SK-N-MC (cell line): ENCODE measurements at regions not wholly inside any gene's neighbourhood (a gene's known extent, or its start where the extent isn't known, plus 50 kb on each side); places are given as distances from the start of the nearest gene placed in this dataset.

Experiments
- EZH2 ChIP-seq: fragments of 200-600 bp; sonication (generic); IDR thresholded peaks from one replicate; pipeline ENCODE4 v1.6.1; 2017; ENCODE audit warnings: antibody characterized with exemption
- POLR2AphosphoS5 ChIP-seq: IDR thresholded peaks from 2 replicates; pipeline ENCODE4 v1.6.1; 2012; ENCODE audit warnings: mild to moderate bottlenecking, low read depth, low read length, borderline replicate concordance

DNA sequence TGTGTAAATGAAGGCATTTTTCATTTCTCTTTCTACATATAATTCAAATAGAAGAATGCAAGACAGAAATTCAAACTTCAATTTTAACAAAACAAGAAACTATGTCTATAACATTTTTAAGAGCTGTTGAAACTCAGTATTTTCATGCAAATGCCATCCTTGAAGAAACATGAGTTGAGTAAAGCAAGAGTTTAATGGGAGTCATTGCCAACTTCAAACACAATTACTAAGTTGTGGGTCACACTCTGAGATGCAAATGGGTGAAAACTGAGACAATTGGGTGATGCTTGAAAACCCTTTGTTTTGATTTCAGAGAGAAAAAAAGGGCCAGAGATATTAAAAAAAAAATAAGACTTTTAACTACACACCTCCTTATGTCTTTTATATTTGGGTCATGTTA, 865.9 kb downstream of the FAT4 start:
- TF ChIP-seq POLR2AphosphoS5 (no peak), EZH2 (no peak)
